NT2/D1 (cell line): ENCODE measurements at regions not wholly inside any gene's neighbourhood (a gene's known extent, or its start where the extent isn't known, plus 50 kb on each side); places are given as distances from the start of the nearest gene placed in this dataset.

Experiments
- SUZ12 ChIP-seq: IDR thresholded peaks from 2 replicates; pipeline ENCODE4 v1.6.1; 2011; ENCODE audit not compliant: insufficient read length, insufficient read depth; ENCODE audit errors: extremely low read depth
- YY1 ChIP-seq: IDR thresholded peaks from 2 replicates; pipeline ENCODE4 v1.6.1; 2011; ENCODE audit not compliant: insufficient read length, insufficient read depth

- TF ChIP-seq YY1, result no peak
- TF ChIP-seq SUZ12, result no peak
Observed at GRCh38 chr16:58850019-58850677, 116.0 kb upstream of the GOT2 start.
